H1 (cell line): ENCODE measurements at regions not wholly inside any gene's neighbourhood (a gene's known extent, or its start where the extent isn't known, plus 50 kb on each side); places are given as distances from the start of the nearest gene placed in this dataset.

ENCODE experiments used
- EZH2 ChIP-seq: fragments of 200-600 bp; sonication (generic); IDR thresholded peaks from 2 replicates; pipeline ENCODE4 v1.7.1; 2012; ENCODE audit warnings: low read depth, mild to moderate bottlenecking, moderate library complexity, low read length, inconsistent platforms; ENCODE audit not compliant: severe bottlenecking
- GABPA ChIP-seq: IDR thresholded peaks from 2 replicates; pipeline ENCODE4 v1.6.1; 2011; ENCODE audit warnings: mild to moderate bottlenecking, low read length, moderate library complexity, borderline replicate concordance; ENCODE audit not compliant: insufficient read depth
- GTF2F1 ChIP-seq: IDR thresholded peaks from 2 replicates; pipeline ENCODE4 v1.6.1; 2012; ENCODE audit warnings: low read depth, low read length, improper control_type of control experiment, borderline replicate concordance
- NRF1 ChIP-seq: IDR thresholded peaks from 2 replicates; pipeline ENCODE4 v1.6.1; 2011; ENCODE audit warnings: mild to moderate bottlenecking, low read depth, low read length, improper control_type of control experiment
- POLR2A ChIP-seq, 2 experiments: IDR thresholded peaks; 1 replicate in 1 of 2; 2 replicates in 1 of 2; pipeline ENCODE4 v1.6.1; 2011; ENCODE audit warnings: low read depth in 2 of 2, low read length in 2 of 2, mild to moderate bottlenecking in 2 of 2; ENCODE audit errors: control extremely low read depth in 1 of 2
- RAD21 ChIP-seq, 2 experiments: IDR thresholded peaks in 1 of 2; conservative IDR thresholded peaks in 1 of 2; 2 replicates each; pipeline ENCODE4 v1.6.1; 2011; ENCODE audit warnings: low read depth in 2 of 2, low read length in 2 of 2, improper control_type of control experiment in 1 of 2, inconsistent platforms in 1 of 2, mild to moderate bottlenecking in 1 of 2, moderate library complexity in 1 of 2
- RNF2 ChIP-seq: fragments of 200-900, 300-1000 bp; sonication (generic); IDR thresholded peaks from 2 replicates; pipeline ENCODE4 v1.7.1; 2016; ENCODE audit warnings: borderline replicate concordance, low read depth, mild to moderate bottlenecking, antibody characterized with exemption, low read length; ENCODE audit not compliant: poor library complexity, severe bottlenecking; ENCODE audit errors: missing control alignments
- SIX5 ChIP-seq: IDR thresholded peaks from 2 replicates; pipeline ENCODE4 v1.6.1; 2011; ENCODE audit warnings: mild to moderate bottlenecking, low read depth, low read length
- TCF12 ChIP-seq: IDR thresholded peaks from 2 replicates; pipeline ENCODE4 v1.6.1; 2011; ENCODE audit warnings: low read depth, mild to moderate bottlenecking, low read length
- YY1 ChIP-seq: IDR thresholded peaks from 2 replicates; pipeline ENCODE4 v1.6.1; 2011; ENCODE audit warnings: low read depth, mild to moderate bottlenecking, low read length
- TF ChIP-seq, protein P1 (sequence below): IDR thresholded peaks from 2 replicates; pipeline ENCODE4 v1.6.1; 2011; ENCODE audit warnings: low read length, improper control_type of control experiment
- TF ChIP-seq, protein P2 (sequence below): IDR thresholded peaks from 2 replicates; pipeline ENCODE4 v1.6.1; 2012; ENCODE audit warnings: inconsistent platforms
- TF ChIP-seq, protein P3 (sequence below): IDR thresholded peaks from 2 replicates; pipeline ENCODE4 v1.6.1; 2012; ENCODE audit warnings: inconsistent platforms

DNA sequence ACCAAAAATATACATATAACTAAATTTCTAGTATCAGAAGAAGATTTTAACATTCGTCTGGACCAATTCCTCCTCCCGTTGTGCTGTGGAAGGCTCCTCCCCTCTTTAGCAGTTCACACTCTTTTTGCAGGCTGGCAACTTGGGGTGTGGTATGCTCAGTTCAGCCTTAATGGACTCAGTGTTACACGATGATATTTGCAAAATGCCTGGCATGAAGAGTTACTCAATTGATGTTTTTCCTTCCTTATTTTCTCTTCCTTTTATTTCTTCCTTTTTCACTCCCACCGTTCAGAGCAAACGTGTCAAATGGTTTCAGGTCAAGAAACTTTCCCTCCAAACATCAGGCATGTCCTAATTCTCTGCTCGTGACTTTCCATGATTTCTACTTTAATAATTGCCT is 248.3 kb downstream of the PHF14 start:
- TF ChIP-seq EZH2 (no peak), YY1 (no peak), RAD21 (IDR thresholded peaks at IDR 0.05 in 1 of 2, conservative IDR thresholded peaks at IDR 0.05 in 1 of 2; ENCODE audit: low read depth in 2 of 2, low read length in 2 of 2) (no peak), POLR2A (IDR thresholded peaks at IDR 0.05; ENCODE audit: control extremely low read depth in 1 of 2, low read depth in 2 of 2, low read length in 2 of 2) (no peak), GTF2F1 (no peak), NRF1 (no peak), TCF12 (no peak), RNF2 (no peak), GABPA (no peak), SIX5 (no peak)
- TF ChIP-seq, protein P1, sequence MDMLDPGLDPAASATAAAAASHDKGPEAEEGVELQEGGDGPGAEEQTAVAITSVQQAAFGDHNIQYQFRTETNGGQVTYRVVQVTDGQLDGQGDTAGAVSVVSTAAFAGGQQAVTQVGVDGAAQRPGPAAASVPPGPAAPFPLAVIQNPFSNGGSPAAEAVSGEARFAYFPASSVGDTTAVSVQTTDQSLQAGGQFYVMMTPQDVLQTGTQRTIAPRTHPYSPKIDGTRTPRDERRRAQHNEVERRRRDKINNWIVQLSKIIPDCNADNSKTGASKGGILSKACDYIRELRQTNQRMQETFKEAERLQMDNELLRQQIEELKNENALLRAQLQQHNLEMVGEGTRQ, result no peak
- TF ChIP-seq, protein P2, sequence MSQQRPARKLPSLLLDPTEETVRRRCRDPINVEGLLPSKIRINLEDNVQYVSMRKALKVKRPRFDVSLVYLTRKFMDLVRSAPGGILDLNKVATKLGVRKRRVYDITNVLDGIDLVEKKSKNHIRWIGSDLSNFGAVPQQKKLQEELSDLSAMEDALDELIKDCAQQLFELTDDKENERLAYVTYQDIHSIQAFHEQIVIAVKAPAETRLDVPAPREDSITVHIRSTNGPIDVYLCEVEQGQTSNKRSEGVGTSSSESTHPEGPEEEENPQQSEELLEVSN, result no peak
- TF ChIP-seq, protein P3, sequence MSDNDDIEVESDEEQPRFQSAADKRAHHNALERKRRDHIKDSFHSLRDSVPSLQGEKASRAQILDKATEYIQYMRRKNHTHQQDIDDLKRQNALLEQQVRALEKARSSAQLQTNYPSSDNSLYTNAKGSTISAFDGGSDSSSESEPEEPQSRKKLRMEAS, result no peak
